Fibroblast of lung (primary cell): ENCODE measurements at regions not wholly inside any gene's neighbourhood (a gene's known extent, or its start where the extent isn't known, plus 50 kb on each side); places are given as distances from the start of the nearest gene placed in this dataset.
A peak's percentile ranks its signal among the peaks of the same experiment; 100 is the strongest.

Source experiments
- DNase-seq, 2 donors: peaks; one replicate each; pipeline versions ENCODE4 v3.0.0 to v3.0.0-alpha.2; 2010; ENCODE audit warnings: low read depth in 2 of 2
- H2AFZ ChIP-seq: 2 replicates; pipeline ENCODE4 v1.5.1; 2012; ENCODE audit warnings: low read length, control low read depth, inconsistent platforms
- H3K27ac ChIP-seq: 2 replicates; pipeline ENCODE4 v1.5.1; 2011; ENCODE audit warnings: low read length, control low read depth; ENCODE audit not compliant: insufficient read depth
- H3K27me3 ChIP-seq: 2 replicates; pipeline ENCODE4 v1.5.1; 2011; ENCODE audit warnings: mild to moderate bottlenecking, low read length; ENCODE audit not compliant: control insufficient read depth, insufficient read depth
- H3K36me3 ChIP-seq: 2 replicates; pipeline ENCODE4 v1.5.1; 2011; ENCODE audit warnings: low read length; ENCODE audit not compliant: control insufficient read depth, insufficient read depth
- H3K4me1 ChIP-seq: 2 replicates; pipeline ENCODE4 v1.5.1; 2011; ENCODE audit warnings: low read length; ENCODE audit not compliant: control insufficient read depth, insufficient read depth; ENCODE audit errors: extremely low read depth
- H3K4me2 ChIP-seq: 2 replicates; pipeline ENCODE4 v1.5.1; 2011; ENCODE audit warnings: low read length, control low read depth; ENCODE audit not compliant: insufficient read depth; ENCODE audit errors: extremely low read depth
- H3K4me3 ChIP-seq, 4 experiments: fragments of 200-600 bp in 1 of 4; sonication (generic) in 1 of 4; replicated peaks in 1 of 4; 2 replicates each; pipeline ENCODE4 v1.5.1; 2011 to 2016; ENCODE audit warnings: low read length in 4 of 4, low read depth in 3 of 4, mild to moderate bottlenecking in 3 of 4, control low read depth in 2 of 4, inconsistent platforms in 1 of 4, mixed read lengths in 1 of 4; ENCODE audit not compliant: insufficient read depth in 1 of 4; ENCODE audit errors: control extremely low read depth in 1 of 4
- H3K79me2 ChIP-seq: 2 replicates; pipeline ENCODE4 v1.5.1; 2012; ENCODE audit warnings: mild to moderate bottlenecking, low read length, inconsistent platforms; ENCODE audit not compliant: control insufficient read depth, insufficient read depth
- H3K9ac ChIP-seq: 2 replicates; pipeline ENCODE4 v1.5.1; 2011; ENCODE audit warnings: mild to moderate bottlenecking, low read length, control low read depth; ENCODE audit not compliant: insufficient read depth
- H3K9me3 ChIP-seq: 2 replicates; pipeline ENCODE4 v1.5.1; 2012; ENCODE audit warnings: low read depth, low read length; ENCODE audit not compliant: control insufficient read depth, insufficient read depth
- H4K20me1 ChIP-seq: 2 replicates; pipeline ENCODE4 v1.5.1; 2011; ENCODE audit warnings: low read length; ENCODE audit not compliant: control insufficient read depth, insufficient read depth; ENCODE audit errors: extremely low read depth
- CTCF ChIP-seq, 2 donors: IDR thresholded peaks in 1 of 2; conservative IDR thresholded peaks in 1 of 2; 1 replicate in 1 of 2; 2 replicates in 1 of 2; pipeline ENCODE4 v1.5.1; 2011 to 2012; ENCODE audit warnings: low read length in 2 of 2, control low read depth in 1 of 2, inconsistent platforms in 1 of 2, low read depth in 1 of 2, mild to moderate bottlenecking in 1 of 2
- EZH2 ChIP-seq: IDR thresholded peaks from 2 replicates; pipeline ENCODE4 v1.5.1; 2012; ENCODE audit warnings: low read length, control low read depth, mild to moderate bottlenecking; ENCODE audit errors: missing control alignments

DNA sequence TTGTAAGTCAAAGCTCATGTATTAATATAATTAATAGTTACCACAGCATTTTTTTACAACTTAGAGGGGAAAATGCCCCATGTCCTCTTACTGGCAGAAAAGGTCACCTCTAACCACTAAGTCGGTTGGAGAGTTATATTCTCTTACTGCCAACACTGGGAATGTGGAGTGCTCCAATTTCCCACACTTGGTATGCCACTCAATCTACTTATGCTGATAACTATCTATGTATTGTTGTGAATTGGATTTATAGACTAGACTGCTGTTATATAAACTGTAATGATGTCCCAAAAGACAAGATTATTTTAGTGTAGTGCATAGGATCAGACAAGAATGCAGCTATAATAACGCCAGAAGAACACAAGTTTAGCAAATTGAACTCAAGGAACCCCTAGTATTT lies 2385.2 kb upstream of the C9orf72 start:
- no peaks in the 10 kb centered on the region for H3K4me1 ChIP-seq
- H3K27me3 ChIP-seq = no peaks in the 10 kb centered on the region
- no peak overlapping the region for H3K4me2 ChIP-seq
- no peak overlapping the region for H2AFZ ChIP-seq
- H3K4me3 ChIP-seq = no peak overlapping the region
- H3K36me3 ChIP-seq = no peaks in the 10 kb centered on the region
- TF ChIP-seq CTCF (conservative IDR thresholded peaks at IDR 0.05 in 1 of 2, IDR thresholded peaks at IDR 0.05 in 1 of 2; ENCODE audit: low read depth in 1 of 2, low read length in 2 of 2) (no peak), EZH2 (no peak)
- no peak for DNase-seq
- H3K27ac ChIP-seq = no peak overlapping the region
- no peaks in the 10 kb centered on the region for H4K20me1 ChIP-seq
- no peaks in the 10 kb centered on the region for H3K9me3 ChIP-seq
- H3K9ac ChIP-seq = no peak overlapping the region
- no peaks in the 10 kb centered on the region for H3K79me2 ChIP-seq

DNA sequence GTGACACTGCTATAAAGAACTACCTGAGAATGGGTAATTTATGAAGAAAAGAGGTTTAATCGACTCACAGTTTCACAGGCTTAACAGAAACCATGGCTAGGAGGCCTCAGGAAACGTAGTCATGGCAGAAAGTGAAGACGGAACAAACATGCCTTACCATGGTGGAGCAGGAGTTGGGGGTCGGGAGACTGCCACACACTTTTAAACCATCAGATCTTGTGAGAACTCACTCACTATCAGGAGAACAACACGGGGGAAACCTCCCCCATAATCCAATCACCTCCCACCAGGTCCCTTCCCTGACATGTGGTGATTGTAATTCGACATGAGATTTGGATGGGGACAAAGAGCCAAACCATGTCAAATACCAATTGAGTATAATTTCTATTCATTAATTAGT lies 2392.6 kb upstream of the C9orf72 start:
- no peak overlapping the region for H3K27ac ChIP-seq
- TF ChIP-seq EZH2 (no peak), CTCF (conservative IDR thresholded peaks at IDR 0.05 in 1 of 2, IDR thresholded peaks at IDR 0.05 in 1 of 2; ENCODE audit: low read depth in 1 of 2, low read length in 2 of 2) (no peak)
- no peaks in the 10 kb centered on the region for H3K9me3 ChIP-seq
- H4K20me1 ChIP-seq = no peaks in the 10 kb centered on the region
- H3K36me3 ChIP-seq = no peaks in the 10 kb centered on the region
- H3K4me1 ChIP-seq = no peaks in the 10 kb centered on the region
- H3K4me3 ChIP-seq = no peak overlapping the region
- H2AFZ ChIP-seq = no peak overlapping the region
- H3K4me2 ChIP-seq = no peak overlapping the region
- no peaks in the 10 kb centered on the region for H3K79me2 ChIP-seq
- no peaks in the 10 kb centered on the region for H3K27me3 ChIP-seq
- H3K9ac ChIP-seq = no peak overlapping the region
- no peak for DNase-seq

DNA sequence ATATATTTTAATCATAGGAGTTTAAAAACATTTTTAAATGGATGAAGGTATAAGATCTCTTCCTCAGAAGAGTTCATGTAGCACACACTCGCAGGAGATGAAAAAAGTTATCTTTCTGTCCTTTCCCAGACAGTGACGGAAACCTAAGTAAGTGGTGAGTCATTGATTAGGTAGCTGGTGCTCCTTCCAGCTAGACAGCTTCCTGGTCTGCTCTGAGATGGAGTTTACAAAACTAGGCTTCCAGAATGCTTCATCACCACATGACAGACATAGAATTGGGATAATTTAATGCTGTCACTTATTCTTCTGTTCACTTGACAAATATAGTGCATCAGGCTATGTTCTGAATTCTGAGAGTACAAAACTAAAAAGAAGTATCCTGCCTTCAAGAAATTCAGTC lies 2393.0 kb upstream of the C9orf72 start:
- no peaks in the 10 kb centered on the region for H3K4me1 ChIP-seq
- H3K27ac ChIP-seq = no peak overlapping the region
- TF ChIP-seq EZH2 (no peak), CTCF (conservative IDR thresholded peaks at IDR 0.05 in 1 of 2, IDR thresholded peaks at IDR 0.05 in 1 of 2; ENCODE audit: low read depth in 1 of 2, low read length in 2 of 2) (no peak)
- H3K79me2 ChIP-seq = no peaks in the 10 kb centered on the region
- no peaks in the 10 kb centered on the region for H3K9me3 ChIP-seq
- H4K20me1 ChIP-seq = no peaks in the 10 kb centered on the region
- no peaks in the 10 kb centered on the region for H3K36me3 ChIP-seq
- no peak overlapping the region for H3K4me3 ChIP-seq
- H3K9ac ChIP-seq = no peak overlapping the region
- no peak overlapping the region for H2AFZ ChIP-seq
- DNase-seq = peak in 1 of 2 donors; percentile 30
- H3K4me2 ChIP-seq = no peak overlapping the region
- no peaks in the 10 kb centered on the region for H3K27me3 ChIP-seq
